Activated CD8-positive, alpha-beta T cell treated with anti-CD3 and anti-CD28 coated beads for 36 hours (primary cell): ENCODE measurements at regions not wholly inside any gene's neighbourhood (a gene's known extent, or its start where the extent isn't known, plus 50 kb on each side); places are given as distances from the start of the nearest gene placed in this dataset.

Source experiments
- ATAC-seq: fragments of 200-7000 bp; cut with Tn5 transposase; one replicate; pipeline ENCODE4 v1.10.0; 2021; ENCODE audit warnings: mild to moderate bottlenecking, moderate library complexity
- CTCF ChIA-PET: fragments of 350-600 bp; sonication (Branson Sonifier 250); formaldehyde crosslinking; loops from one replicate; lab custom pipeline; 2021; ENCODE audit warnings: antibody characterized with exemption; lab: Charles Lee
- POLR2A ChIA-PET: fragments of 350-600 bp; sonication (Branson Sonifier 250); formaldehyde crosslinking; loops from one replicate; lab custom pipeline; 2021; ENCODE audit warnings: antibody characterized with exemption; lab: Charles Lee
- DNase-seq: peaks from one replicate; pipeline ENCODE4 v3.0.0-alpha.2; 2020
- H3K27ac Mint-ChIP-seq: one replicate; pipeline ENCODE4 v1.8.0; 2021; ENCODE audit warnings: mild to moderate bottlenecking, mixed read lengths
- H3K27me3 Mint-ChIP-seq: one replicate; pipeline ENCODE4 v1.8.0; 2021; ENCODE audit warnings: mixed read lengths
- H3K36me3 Mint-ChIP-seq: one replicate; pipeline ENCODE4 v1.8.0; 2021; ENCODE audit warnings: low read depth, mixed read lengths
- H3K4me1 Mint-ChIP-seq: one replicate; pipeline ENCODE4 v1.8.0; 2021; ENCODE audit warnings: low read depth, mixed read lengths
- H3K4me3 Mint-ChIP-seq: one replicate; pipeline ENCODE4 v1.8.0; 2021; ENCODE audit warnings: mild to moderate bottlenecking, moderate library complexity, mixed read lengths
- H3K9me3 Mint-ChIP-seq: one replicate; pipeline ENCODE4 v1.8.0; 2021; ENCODE audit warnings: mixed read lengths
- intact Hi-C: fragments of 100-400 bp; cut with micrococcal nuclease; formaldehyde crosslinking; loops from one replicate; pipeline ENCODE4 v1.10.0; 2022
- TF ChIP-seq, protein P1 (sequence below): fragments of 200-600 bp; IDR thresholded peaks from one replicate; pipeline ENCODE4 v1.8.0; 2022; ENCODE audit warnings: antibody characterized with exemption, mild to moderate bottlenecking

DNA sequence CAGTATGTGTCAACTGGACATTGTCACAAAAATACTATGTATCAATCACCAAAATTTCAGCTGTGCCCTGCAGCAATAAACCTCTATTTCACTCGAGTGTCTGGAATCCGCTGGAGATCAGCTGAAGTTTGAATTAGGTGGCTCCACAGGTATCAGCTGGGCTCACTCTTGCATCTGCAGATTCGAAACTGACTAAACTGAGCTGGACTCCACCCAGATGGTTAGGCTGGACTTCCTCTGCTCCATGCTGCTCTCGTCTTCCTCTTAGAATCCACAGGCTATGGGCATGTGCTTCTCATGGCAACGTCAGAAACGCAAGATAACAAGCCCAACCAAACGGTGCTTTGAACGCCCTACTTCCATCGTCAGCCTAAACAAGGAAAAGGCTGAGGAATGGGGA is 565.3 kb upstream of the ROBO2 start:
- ChIA-PET CTCF (no interaction called here), POLR2A (no interaction called here)
- Mint-ChIP-seq H3K4me1 (no peaks in the 10 kb centered on the region), H3K27me3 (no peaks in the 10 kb centered on the region), H3K27ac (no peak overlapping the region), H3K36me3 (no peaks in the 10 kb centered on the region), H3K9me3 (peaks cover 14% of the 10 kb centered on the region), H3K4me3 (no peak overlapping the region)
- no peak for DNase-seq
- intact Hi-C loops, result no loop called here
- no peak for ATAC-seq
- TF ChIP-seq, protein P1, sequence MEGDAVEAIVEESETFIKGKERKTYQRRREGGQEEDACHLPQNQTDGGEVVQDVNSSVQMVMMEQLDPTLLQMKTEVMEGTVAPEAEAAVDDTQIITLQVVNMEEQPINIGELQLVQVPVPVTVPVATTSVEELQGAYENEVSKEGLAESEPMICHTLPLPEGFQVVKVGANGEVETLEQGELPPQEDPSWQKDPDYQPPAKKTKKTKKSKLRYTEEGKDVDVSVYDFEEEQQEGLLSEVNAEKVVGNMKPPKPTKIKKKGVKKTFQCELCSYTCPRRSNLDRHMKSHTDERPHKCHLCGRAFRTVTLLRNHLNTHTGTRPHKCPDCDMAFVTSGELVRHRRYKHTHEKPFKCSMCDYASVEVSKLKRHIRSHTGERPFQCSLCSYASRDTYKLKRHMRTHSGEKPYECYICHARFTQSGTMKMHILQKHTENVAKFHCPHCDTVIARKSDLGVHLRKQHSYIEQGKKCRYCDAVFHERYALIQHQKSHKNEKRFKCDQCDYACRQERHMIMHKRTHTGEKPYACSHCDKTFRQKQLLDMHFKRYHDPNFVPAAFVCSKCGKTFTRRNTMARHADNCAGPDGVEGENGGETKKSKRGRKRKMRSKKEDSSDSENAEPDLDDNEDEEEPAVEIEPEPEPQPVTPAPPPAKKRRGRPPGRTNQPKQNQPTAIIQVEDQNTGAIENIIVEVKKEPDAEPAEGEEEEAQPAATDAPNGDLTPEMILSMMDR, result no peak

DNA sequence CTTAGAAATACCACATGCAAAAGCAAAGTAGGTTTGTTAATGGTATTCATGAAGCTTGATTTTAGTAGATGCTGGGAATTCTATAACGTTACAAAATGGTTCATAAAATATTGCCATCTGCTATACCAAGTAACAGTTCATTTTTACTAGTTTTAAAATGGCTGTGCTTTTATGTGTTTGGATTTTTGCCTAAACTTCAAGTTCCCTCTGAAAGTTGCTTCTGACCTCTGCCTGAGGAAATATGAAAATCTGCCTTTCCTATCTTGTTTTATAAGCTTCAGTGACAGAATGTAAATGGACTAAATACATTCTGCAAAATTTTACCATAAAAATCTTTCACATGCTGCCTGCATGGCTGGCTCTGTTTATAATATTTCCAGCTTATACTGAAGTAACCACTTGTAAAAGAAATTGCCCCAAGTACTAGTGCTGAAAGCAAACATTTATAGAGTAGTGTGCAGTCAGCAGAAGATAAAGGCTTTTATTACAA is 560.7 kb upstream of the ROBO2 start:
- TF ChIP-seq, protein P1, result no peak
- Mint-ChIP-seq H3K4me1 (no peaks in the 10 kb centered on the region), H3K4me3 (no peak overlapping the region), H3K9me3 (peaks cover 16% of the 10 kb centered on the region), H3K36me3 (no peaks in the 10 kb centered on the region), H3K27ac (no peak overlapping the region), H3K27me3 (no peaks in the 10 kb centered on the region)
- no peak for DNase-seq
- intact Hi-C loops, result no loop called here
- no peak for ATAC-seq
- ChIA-PET POLR2A (interaction anchor here (0.6 kb wide), 1 partner anchor 521 kb away, joined by 3 read pairs; no protein-coding TSS in a partner anchor), CTCF (no interaction called here)

DNA sequence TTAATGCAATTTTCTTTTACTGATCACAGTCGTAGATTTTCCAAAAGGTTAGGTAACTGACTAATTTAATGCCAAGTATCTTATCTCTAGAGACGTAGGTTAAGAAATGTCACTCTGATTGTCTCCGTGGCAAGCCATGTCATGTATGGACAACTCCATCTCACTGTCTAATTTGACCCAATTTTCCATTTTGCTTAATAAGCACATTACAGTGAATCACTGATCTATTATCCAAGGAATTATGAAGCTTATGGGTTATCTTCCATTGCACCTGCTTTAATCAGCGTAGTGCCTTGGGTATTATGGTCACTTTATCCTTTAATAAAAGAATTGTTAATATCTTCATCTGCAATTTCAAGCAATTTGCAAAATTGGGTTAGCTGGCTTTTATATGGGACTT is 557.4 kb upstream of the ROBO2 start:
- POLR2A ChIA-PET, result no interaction called here
- ATAC-seq, result no peak
- TF ChIP-seq, protein P1, result no peak
- H3K4me1 Mint-ChIP-seq, result no peaks in the 10 kb centered on the region
- H3K9me3 Mint-ChIP-seq, result peaks cover 8% of the 10 kb centered on the region
- H3K27me3 Mint-ChIP-seq, result no peaks in the 10 kb centered on the region
- DNase-seq, result no peak
- no peaks in the 10 kb centered on the region for H3K36me3 Mint-ChIP-seq
- CTCF ChIA-PET, result no interaction called here
- no peak overlapping the region for H3K4me3 Mint-ChIP-seq
- no peak overlapping the region for H3K27ac Mint-ChIP-seq
- intact Hi-C loops, result no loop called here

DNA sequence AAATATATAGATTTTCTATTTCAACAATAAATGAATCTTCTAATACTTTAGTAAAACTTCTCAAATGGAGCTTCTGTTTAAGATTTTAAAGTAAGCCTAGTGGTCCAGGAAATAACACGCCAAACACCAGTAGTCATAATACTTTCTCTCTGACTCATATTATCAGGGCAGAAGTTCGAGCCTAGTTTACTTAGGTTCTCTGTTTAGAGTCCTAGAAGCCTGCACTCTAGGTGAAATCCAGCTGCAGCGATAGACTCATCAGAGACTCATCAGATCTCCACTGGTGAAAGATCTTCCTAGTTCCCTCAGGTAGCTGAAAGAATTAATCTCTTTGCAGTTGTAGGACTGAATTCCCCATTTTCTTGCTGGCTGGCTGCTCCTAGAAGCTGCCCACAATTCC is 552.5 kb upstream of the ROBO2 start:
- Mint-ChIP-seq H3K36me3 (no peaks in the 10 kb centered on the region), H3K27ac (no peak overlapping the region), H3K4me3 (no peak overlapping the region), H3K4me1 (no peaks in the 10 kb centered on the region), H3K9me3 (peaks cover 15% of the 10 kb centered on the region), H3K27me3 (no peaks in the 10 kb centered on the region)
- ChIA-PET CTCF (no interaction called here), POLR2A (no interaction called here)
- TF ChIP-seq, protein P1, result no peak
- ATAC-seq (no peak), DNase-seq (no peak)
- intact Hi-C loops, result no loop called here

DNA sequence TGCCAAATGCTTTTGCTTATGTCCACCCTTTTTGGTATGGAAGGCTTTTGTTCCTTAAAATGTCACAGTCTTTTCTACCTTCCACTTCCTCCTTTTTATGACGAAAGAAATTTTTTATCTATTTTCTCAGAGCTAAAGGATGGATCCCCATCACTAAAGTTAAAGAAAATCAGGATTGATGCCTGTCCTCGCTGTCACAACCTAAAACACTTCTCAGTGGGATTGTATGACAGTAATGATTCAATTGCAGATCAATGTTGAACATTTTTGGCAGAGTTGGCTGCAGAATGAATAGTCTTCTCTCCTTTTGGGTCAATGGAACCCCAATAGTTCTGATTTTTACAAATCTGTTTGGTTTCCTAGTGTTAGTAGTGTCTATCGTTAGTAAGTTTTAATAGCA is 549.8 kb upstream of the ROBO2 start:
- Mint-ChIP-seq H3K9me3 (peaks cover 12% of the 10 kb centered on the region), H3K27me3 (no peaks in the 10 kb centered on the region), H3K4me3 (no peak overlapping the region), H3K27ac (no peak overlapping the region), H3K36me3 (no peaks in the 10 kb centered on the region), H3K4me1 (no peaks in the 10 kb centered on the region)
- intact Hi-C loops, result no loop called here
- no peak for ATAC-seq
- no peak for DNase-seq
- ChIA-PET CTCF (no interaction called here), POLR2A (no interaction called here)
- TF ChIP-seq, protein P1, result no peak
